GM12892 (cell line): ENCODE measurements at regions not wholly inside any gene's neighbourhood (a gene's known extent, or its start where the extent isn't known, plus 50 kb on each side); places are given as distances from the start of the nearest gene placed in this dataset.
"Not testable (repeated sequence)": the region's sequence is repeated elsewhere in the genome, so short reads cannot be mapped to it uniquely, and the experiment has no call there.

ENCODE experiments used
- POLR2A ChIP-seq: IDR thresholded peaks from 2 replicates; pipeline ENCODE4 v1.6.1; 2011; ENCODE audit warnings: low read depth, low read length, control low read depth
- POLR2AphosphoS5 ChIP-seq: IDR thresholded peaks from 2 replicates; pipeline ENCODE4 v1.6.1; 2011; ENCODE audit warnings: low read depth, low read length, control low read depth
- TAF1 ChIP-seq: IDR thresholded peaks from 2 replicates; pipeline ENCODE4 v1.6.1; 2011; ENCODE audit warnings: low read depth, mild to moderate bottlenecking, control low read depth, low read length, borderline replicate concordance

- TF ChIP-seq POLR2AphosphoS5, POLR2A, TAF1: not testable (repeated sequence)
Observed at GRCh38 chr9:62560603-62561002, 1370.8 kb downstream of the SPATA31A7 start.
